HG03135 (cell line): ENCODE measurements at regions not wholly inside any gene's neighbourhood (a gene's known extent, or its start where the extent isn't known, plus 50 kb on each side); places are given as distances from the start of the nearest gene placed in this dataset.

Experiments
- ATAC-seq: cut with Tn5 transposase; IDR thresholded peaks from one replicate; pipeline ENCODE4 v1.9.1; 2021; ENCODE audit warnings: mild to moderate bottlenecking, moderate library complexity; ENCODE audit not compliant: unreplicated experiment

DNA sequence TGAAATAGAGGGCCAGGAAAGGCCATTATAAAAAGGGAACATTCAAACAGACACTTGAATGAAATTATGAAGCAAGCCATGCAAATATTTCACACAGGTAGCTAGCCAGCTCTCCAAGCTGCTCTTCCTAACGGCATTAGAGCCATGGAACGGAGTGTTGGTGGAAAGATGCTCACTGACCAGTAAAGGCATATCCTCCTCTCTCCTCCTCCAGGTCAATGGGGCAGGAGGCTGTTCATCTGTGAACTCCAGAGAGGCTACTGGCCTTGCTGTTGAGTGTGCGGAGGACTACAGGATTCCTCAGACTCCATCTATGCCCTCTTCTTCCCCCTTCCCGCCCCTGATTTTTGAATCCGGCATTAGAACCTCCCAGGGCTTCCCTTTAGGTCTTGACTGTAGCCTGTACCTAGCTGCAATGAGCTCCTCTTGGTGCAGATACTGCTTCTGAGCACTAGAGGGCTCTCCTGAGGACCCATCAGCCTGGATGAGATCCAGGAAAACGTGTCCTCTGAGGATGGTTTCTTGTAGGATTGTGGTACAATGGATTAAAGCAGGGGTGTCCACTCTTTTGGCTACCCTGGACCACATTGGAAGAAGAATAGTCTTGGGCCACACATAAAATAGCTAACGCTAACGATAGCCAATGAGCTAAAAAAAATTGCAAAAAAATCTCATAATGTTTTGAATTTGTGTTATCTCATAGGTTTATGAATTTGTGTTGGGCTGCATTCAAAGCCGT lies 162.2 kb downstream of the SREK1 start:
- no peak for ATAC-seq

DNA sequence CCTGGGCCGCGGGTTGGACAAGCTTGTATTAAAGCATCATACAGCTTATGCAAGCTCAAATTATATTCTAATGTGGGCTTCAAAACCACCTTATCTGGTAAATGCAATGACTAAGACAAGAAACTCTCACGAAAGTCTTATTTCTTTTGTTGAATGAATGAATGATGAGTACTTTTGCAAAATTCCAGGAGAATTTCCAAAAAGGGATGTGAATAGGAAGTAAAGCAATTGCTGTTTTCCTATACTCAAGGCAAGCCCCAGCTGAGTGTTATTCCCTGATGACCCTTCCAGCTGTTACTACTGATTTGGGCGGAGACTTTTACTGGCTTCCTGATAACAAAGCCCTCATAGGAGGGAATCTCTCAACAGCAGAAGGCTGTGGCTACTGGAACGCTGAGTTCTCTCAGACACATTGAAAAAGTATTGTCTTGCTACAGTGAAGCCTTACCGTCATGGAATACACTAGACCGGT lies 162.8 kb downstream of the SREK1 start:
- no peak for ATAC-seq

DNA sequence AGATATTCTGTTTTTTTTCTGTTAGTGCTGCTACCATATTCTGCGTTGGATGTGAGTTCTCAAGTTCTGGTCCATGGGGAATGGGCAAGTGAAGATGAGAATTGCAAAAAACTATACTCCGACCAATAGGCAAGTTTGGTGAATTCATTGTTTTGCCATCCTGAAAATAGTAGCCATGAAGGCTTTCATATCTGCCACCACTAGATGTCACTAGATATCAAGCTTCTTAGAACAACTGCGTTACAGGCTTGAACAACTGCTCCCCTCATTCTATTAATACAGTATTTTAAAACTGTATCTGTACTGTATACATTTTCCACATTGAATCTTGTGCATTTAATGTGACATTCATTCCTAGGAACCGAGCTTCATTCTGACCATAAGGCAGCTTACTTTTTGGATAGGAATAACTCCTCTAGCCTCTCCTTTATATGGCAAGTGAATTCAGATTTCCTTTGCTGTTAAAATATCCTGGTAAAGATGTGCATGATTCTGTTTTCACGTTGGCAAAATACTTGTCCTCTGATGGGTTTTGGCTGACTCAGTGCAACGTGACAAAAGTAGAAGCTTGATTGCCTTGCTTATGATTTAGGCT lies 163.6 kb downstream of the SREK1 start:
- ATAC-seq: peak; percentile 75

DNA sequence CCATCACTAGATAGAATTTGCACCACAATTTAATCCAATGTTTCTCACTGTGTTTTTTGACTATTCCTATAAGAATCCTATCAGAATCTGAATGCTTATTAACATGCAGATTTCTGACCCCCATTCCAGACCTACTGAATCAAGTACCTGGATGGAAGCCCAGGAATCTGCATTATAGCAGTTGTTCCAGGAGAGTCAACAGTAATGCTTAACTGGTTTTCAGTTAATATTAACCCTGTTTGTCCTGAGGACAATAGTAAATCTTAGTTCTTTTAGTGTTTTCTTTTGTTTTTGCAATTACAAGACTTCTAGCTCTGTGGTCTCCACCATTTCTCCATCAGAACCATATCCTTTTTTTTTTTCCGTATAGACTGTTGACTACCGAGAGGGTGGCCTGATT lies 168.2 kb downstream of the SREK1 start:
- ATAC-seq: no peak

DNA sequence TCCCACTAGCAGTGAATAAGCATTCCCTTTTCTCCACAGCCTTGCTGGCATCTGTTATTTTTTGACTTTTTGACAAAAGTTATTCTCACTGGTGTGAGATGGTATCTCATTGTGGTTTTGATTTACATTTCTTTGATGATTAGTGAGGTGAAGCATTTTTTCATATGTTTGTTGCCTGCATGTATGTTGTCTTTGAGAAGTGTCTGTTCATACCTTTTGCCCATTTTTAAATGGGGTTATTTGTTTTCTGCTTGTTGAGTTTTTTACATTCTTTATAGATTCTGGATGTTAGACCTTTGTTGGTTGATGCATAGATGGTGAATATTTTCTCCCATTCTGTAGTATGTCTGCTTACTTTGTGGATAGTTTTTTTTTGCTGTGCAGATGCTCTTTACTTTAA lies 171.7 kb downstream of the SREK1 start:
- no peak for ATAC-seq

DNA sequence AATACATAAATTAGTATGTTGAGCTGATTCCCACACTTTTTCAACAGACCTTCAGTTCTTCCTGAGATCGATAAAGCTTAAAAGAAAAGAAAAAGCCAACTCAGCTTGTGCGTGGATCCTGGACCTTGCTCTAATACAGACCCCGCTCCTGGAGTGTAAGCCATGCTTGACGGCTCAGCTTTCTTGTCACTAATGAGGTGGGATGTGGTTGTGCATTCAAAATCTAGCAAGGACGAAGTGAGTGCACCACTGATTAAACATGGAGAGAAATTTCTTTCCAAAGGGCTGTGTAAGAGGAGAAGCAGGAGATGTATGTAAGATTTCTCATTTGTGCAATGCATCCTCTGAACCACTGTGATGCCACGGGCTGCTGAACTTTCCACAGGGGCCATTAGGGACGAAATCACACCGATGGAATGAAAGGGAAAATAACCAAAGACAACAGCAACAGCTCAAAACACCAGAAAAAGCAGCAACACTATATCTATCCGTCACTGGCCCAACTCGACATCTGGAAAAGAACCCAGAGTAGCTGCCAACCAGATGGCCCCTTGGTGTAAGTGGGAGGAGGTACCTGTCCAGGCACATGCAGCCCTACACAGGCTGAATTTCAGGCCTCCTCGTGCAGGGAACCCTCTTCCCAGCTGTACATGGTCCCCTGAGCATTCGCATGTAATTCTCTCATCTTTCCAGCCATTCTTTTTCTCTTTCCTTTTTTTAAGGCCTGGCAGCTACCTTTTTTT lies 178.9 kb downstream of the SREK1 start:
- ATAC-seq: no peak

DNA sequence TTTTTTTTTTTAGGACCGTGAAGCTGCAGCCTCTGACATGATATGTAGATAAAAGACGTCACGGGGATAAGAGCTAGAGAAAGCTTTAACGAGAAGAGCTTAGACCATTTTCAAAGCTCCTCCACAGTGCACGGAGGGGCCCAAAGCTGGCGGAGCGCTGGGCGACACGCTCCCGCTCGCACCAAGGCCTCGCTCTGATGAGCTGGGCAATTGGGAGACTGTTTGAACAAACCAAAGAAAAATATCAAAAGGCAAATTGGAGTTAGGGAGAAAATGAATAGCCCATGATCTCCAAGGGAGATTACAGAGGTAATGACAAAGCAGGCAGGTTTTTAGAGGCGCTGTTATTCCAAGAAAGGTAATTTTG lies 179.4 kb downstream of the SREK1 start:
- no peak for ATAC-seq

DNA sequence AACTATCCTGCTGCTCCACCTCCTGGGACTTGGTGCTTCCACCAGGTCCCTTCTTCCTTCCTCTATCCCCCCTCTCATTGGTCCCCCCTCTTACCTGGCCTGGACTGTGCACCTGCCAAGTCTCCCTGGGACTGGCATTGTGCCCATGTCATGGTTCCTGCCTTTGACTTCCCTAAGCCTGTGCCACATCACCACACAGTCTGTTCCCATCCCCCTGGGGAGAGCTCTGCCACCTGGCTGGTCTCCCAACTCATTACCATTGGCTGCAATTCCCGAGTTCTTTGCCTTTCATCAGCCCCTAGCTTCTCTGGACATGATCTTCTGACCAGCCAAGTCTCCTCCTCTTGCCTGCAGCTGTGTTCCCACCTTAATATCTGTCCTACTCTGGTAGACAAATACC lies 180.3 kb downstream of the SREK1 start:
- ATAC-seq: no peak

DNA sequence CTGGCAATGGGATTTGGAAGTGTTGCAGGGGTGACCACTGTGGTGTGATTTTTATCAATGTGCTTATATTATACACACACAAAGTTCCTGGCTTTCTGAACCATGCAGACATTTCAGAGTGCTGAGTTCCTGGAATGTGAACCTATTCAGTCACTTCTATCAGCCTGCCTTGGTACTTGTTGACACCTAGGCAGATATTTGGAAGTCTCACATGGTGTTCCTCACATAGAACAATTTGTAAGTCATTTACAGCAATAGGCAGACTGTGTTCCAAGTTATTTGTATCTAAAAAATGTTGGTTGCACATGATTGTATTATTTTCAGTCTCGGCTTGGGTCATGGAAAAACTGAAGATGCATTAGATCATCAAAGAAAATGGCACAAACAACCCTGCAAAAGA lies 182.2 kb downstream of the SREK1 start:
- ATAC-seq: no peak

DNA sequence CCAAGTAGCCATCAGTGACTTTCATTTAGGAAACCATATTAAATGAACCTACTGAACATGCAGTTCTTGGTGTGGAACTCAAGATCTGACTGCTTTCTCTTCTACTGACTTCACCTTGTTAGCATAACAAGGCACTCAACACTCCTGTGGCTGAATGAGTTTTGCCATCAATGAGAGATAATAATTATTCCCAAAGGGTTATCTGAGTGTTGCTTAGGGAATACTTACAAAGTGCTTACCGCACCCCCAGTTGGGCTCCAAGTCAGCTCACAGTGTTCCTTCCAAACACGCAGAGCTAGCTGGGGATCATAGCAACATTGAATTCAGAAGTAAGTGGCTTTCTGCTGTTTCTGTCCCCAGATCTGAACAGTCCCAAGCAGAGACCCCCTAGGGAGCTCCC lies 182.9 kb downstream of the SREK1 start:
- ATAC-seq: no peak

DNA sequence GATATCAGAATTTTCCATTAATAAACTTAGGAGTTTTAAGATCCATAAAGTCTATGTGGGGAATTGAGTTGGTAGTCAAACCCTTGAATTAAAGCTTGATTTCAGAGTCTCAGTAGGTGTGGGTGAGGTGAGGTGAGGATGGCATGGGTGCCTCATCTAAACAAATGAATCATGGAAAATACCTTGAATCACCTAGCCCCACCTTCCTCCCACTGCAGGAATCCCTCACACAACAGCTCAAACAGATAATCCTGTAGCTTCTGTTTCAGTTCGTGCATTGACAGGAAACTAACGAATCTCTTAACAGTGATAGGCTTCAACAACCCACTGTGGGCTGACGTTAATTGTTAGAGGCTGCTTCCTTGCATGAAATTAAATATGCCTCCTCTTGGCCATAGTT lies 185.0 kb downstream of the SREK1 start:
- no peak for ATAC-seq

DNA sequence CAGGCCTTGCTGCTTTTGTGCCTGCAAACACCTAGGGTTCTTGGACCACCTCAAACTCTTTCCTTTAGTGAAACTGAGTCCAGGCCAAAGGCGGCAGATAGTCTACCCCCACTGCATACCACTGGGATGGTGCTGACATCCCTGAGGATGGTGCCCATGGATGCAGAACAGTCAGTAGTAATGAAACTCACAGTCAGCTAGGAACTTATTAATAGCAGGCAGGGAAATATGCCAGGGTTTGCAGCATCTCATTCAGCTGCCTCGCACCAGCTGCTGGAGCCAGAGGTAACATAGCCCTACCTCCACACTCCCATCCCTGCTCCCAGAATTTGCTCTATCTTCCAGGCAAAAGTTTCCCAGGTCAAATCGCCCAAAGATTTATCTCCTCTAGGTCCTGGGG lies 189.1 kb downstream of the SREK1 start:
- ATAC-seq: no peak

DNA sequence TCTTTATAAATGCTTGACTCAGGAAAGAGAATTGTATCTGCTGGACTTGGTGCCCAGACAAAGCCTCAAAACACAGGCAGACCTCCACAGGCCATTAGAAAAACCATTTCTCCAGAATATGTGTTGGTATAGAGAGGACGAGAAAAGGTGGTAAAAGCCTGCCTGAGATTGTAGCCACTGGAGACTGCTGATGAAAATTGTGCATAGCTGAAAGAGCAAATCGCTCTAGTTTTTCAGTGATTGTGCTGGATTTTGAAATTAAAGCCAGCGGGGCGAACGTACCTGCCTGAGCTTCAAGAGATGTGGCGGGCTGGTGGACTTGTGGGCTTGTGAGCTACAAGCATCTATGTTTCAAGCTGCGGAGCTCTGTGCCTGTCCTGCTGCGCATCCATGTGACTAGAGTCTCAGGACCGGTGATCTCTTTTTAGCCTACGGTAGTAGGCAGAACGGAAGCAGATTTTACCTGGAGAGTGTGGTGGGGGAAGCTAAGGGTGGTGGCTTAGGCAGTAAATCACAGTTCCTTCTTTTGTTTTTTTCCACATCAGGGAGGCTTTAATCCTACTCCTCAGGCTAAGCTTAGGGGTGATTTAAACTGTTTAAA lies 193.6 kb downstream of the SREK1 start:
- no peak for ATAC-seq

DNA sequence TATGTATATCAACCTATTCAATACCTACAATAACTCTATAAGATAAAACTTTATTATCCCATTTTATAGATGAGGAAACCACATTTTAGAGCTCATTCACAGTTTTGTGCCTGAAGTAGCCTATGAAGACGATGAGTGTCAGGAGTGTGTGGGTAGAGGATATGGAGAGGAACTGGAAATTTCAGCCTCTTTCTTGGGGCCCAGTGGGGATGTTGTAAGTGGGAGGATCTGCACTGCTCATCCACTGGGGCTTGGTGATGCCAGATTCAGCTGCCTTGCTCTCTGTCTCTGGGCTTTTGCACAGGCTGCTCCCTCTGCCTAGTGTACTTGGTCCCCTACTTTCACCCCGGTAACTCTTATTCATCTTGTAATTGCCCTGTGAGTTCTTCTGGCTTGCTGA lies 194.7 kb downstream of the SREK1 start:
- ATAC-seq: no peak

DNA sequence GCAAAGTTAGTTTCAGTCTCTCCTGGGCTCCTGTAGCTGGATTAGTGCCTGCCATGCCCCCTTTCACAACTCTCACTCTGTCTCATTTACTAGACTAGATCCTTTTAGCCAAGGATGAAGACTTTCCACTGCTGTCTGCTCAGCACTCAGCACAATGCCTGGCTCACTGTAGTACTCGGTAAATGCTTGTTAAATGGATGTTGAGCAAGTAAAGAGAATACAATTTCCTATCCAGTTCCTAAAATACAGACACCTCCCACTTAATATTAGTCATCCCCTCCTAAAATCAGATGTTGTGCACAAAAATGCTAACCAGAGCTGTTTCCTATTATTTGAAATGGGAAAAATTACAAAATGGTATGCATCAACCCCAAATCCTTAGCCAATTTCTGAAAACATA lies 195.8 kb downstream of the SREK1 start:
- no peak for ATAC-seq

DNA sequence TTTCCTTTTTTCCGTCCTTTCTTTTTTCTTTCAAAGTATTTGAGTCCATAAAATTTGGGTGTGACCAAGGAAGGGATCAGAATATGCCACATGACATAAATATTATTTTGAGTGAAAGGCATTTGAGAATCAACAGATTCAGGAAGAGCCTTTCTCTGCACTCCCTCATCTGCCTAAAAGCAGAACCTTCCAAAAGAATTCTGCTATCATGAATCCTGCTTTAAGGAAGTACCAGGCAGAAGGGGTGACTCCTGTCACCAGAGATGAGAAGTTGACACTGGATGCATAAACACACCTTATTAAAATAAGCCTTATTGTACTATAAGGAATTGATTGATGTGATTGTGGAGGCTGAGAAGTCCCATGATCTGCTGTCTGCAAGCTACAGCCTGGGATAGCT lies 196.7 kb downstream of the SREK1 start:
- ATAC-seq: no peak

DNA sequence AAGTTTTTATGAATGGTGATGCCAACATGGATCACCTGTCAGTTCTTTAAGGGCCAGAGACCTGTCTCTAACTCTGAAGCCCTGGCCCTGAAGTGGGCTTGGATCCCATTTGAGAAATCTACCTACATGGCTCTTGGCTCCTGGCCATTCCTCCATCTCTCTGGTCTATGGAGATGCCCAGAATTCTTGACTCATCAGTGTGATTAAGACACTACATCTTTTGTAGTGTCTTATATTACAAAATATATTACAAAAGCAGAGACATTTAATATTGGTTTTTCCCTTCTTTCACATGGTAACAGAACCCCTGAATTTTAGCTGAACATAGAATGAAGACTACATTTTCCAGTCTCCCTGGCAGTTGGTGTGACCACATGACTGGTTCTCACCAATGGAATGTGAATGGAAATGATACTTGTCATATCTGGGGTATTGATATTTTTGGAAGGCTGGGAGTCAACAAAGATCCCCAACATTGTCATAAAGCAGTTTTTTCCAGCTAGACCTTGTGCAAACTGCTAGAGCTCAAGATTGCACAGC lies 198.3 kb downstream of the SREK1 start:
- no peak for ATAC-seq

DNA sequence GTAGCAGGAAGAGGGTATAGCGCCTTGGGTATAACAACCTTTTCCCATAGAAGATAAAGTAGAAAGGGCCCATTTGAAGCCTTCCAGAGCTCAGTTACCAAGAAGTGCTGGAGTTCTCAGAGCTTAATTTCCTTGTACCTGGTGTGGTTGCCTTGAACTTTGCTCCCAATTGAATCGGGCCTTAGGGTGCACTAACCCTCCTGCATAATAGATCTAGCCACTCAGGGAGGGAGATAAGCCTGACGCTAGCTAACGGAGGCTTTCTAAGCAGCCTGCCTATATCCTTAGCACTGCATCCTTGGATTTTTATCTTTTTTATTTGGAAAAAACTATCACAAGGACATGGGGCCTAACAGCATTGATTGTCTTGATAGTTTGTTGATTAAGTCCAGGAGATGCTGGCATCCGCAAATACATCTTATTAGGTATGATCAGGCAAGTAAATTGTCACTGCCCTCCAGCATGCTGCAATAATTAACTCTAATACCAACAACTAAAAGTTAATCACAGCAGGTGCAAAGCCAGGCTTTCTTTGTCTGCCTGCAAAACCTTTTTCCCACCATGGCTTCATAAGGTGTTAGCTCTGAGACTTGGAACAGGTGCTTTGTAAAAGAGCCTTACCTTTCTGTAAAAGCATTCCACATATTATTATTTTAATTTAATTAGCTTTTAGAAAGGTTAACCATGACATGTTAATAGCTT lies 199.4 kb downstream of the SREK1 start:
- ATAC-seq: no peak

DNA sequence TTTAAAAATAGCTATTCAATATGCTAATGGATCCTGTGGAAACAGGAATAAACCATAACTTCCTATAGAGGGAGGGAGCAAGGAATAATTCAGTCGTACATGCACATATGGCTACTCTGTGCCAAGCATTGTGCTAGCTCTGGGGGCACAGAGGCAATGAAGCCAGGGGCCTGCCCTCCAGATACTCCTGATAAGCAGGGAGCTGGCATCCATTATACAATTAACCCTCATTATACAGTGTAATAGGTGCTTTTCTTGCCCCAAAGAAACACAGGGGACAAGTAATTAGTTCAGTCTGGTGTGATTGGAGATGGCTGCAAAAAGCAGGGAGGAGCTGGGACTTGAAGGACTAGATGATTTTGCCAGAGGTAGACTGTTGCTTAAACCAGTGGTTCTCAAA lies 200.4 kb downstream of the SREK1 start:
- no peak for ATAC-seq

DNA sequence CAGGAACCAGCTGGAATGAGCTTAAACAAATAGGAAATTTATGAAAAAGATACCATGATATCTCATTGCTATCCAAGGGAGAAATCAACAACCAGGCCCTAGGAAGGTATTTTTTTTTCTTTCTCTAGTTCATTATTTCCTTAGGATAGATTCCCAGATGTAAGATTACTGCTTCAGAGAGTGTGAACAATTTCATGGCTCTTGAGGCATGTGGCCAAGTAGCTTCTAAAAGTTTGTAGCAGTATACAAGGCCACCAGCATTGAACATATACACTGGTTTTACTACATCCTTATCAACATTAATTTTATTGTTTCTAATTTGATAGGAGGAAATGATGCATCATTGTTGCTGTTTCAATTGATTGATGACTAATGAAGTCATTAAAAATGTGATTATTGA lies 201.2 kb downstream of the SREK1 start:
- no peak for ATAC-seq

DNA sequence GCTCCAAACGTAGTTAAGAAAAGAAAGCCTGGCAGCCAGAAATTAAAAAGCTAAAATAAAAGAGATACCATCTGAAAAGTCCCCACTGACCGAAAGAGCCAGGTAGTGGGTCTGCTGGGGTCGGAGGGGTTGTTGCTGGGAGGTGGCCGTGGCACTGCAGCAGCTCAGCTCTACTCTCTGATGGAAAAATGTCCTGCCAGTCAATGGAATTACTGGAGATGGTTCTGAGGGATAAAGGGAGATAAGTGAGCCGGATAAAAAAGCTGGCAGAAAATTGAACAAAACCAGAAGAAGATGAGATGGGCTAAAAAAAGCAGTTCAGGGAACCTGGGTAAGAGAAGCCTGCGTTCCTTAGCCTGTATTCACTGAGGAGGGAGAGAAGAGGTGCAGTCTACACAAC lies 202.8 kb downstream of the SREK1 start:
- no peak for ATAC-seq
